GM23338 (cell line): ENCODE measurements at regions not wholly inside any gene's neighbourhood (a gene's known extent, or its start where the extent isn't known, plus 50 kb on each side); places are given as distances from the start of the nearest gene placed in this dataset.

ENCODE experiments used
- ATAC-seq: fragments of 200-7000 bp; cut with Tn5 transposase; 3 replicates; pipeline ENCODE4 v1.9.1; 2020
- DNase-seq: peaks from one replicate; pipeline ENCODE4 v3.0.0-alpha.2; 2015; ENCODE audit warnings: low spot score
- H2AFZ ChIP-seq: fragments of 200-600 bp; sonication (generic); 2 replicates; pipeline ENCODE4 v1.8.0; 2016; ENCODE audit warnings: antibody characterized with exemption, mild to moderate bottlenecking, moderate library complexity
- H3F3A ChIP-seq: fragments of 200-600 bp; sonication (generic); replicated peaks from 2 replicates; pipeline ENCODE4 v1.8.0; 2017; ENCODE audit warnings: antibody characterized with exemption, mixed run types, low read depth
- H3K27ac ChIP-seq: fragments of 200-600 bp; sonication (generic); 2 replicates; pipeline ENCODE4 v1.6.1; 2016; ENCODE audit warnings: low read depth
- H3K27me3 ChIP-seq: fragments of 200-600 bp; sonication (generic); 2 replicates; pipeline ENCODE4 v1.8.0; 2016; ENCODE audit warnings: mild to moderate bottlenecking, mixed run types, moderate library complexity; ENCODE audit not compliant: insufficient read depth
- H3K36me3 ChIP-seq: fragments of 200-600 bp; sonication (generic); 2 replicates; pipeline ENCODE4 v1.8.0; 2016; ENCODE audit warnings: mild to moderate bottlenecking; ENCODE audit not compliant: insufficient read depth
- H3K4me1 ChIP-seq: fragments of 200-600 bp; sonication (generic); 2 replicates; pipeline ENCODE4 v1.8.0; 2016; ENCODE audit warnings: mild to moderate bottlenecking, moderate library complexity; ENCODE audit not compliant: insufficient read depth
- H3K4me2 ChIP-seq: fragments of 200-600 bp; sonication (generic); 2 replicates; pipeline ENCODE4 v1.7.1; 2017; ENCODE audit warnings: mixed run types
- H3K4me3 ChIP-seq: fragments of 200-600 bp; sonication (generic); 2 replicates; pipeline ENCODE4 v1.6.1; 2016; ENCODE audit warnings: mixed run types
- H3K79me2 ChIP-seq: fragments of 200-600 bp; sonication (generic); replicated peaks from 2 replicates; pipeline ENCODE4 v1.8.0; 2017; ENCODE audit warnings: mild to moderate bottlenecking; ENCODE audit not compliant: insufficient read depth
- H3K9me2 ChIP-seq: fragments of 200-600 bp; sonication (generic); 2 replicates; pipeline ENCODE4 v1.8.0; 2017; ENCODE audit not compliant: insufficient read depth
- H4K20me1 ChIP-seq: fragments of 200-600 bp; sonication (generic); replicated peaks from 2 replicates; pipeline ENCODE4 v1.8.0; 2017; ENCODE audit warnings: mild to moderate bottlenecking; ENCODE audit not compliant: insufficient read depth
- H3K27ac Mint-ChIP-seq: 2 replicates; pipeline ENCODE4 v1.8.0; 2020; ENCODE audit warnings: inconsistent platforms, mild to moderate bottlenecking, moderate library complexity, mixed read lengths
- H3K27me3 Mint-ChIP-seq: 3 replicates; pipeline ENCODE4 v1.8.0; 2022; ENCODE audit warnings: low read depth, mild to moderate bottlenecking, moderate library complexity, mixed read lengths, inconsistent platforms; ENCODE audit not compliant: insufficient read depth, poor library complexity
- H3K36me3 Mint-ChIP-seq: 3 replicates; pipeline ENCODE4 v1.8.0; 2021; ENCODE audit warnings: low read depth, mild to moderate bottlenecking, inconsistent platforms, moderate library complexity, mixed read lengths
- H3K4me1 Mint-ChIP-seq: 3 replicates; pipeline ENCODE4 v1.8.0; 2020; ENCODE audit warnings: mild to moderate bottlenecking, inconsistent platforms, mixed read lengths
- H3K4me3 Mint-ChIP-seq: 3 replicates; pipeline ENCODE4 v1.8.0; 2021; ENCODE audit warnings: moderate library complexity, mild to moderate bottlenecking, inconsistent platforms, mixed read lengths
- H3K9me3 Mint-ChIP-seq: 3 replicates; pipeline ENCODE4 v1.8.0; 2020; ENCODE audit warnings: moderate library complexity, mild to moderate bottlenecking, inconsistent platforms, mixed read lengths
- CREB1 ChIP-seq: fragments of 250-450 bp; sonication (Bioruptor Pico); IDR thresholded peaks from 2 replicates; pipeline ENCODE4 v1.5.0; 2020; ENCODE audit warnings: low read depth, mild to moderate bottlenecking, moderate library complexity
- EZH2 ChIP-seq: fragments of 200-600 bp; sonication (generic); IDR thresholded peaks from one replicate; pipeline ENCODE4 v1.8.0; 2017; ENCODE audit warnings: antibody characterized with exemption, mild to moderate bottlenecking, low read depth; ENCODE audit not compliant: unreplicated experiment
- EZH2phosphoT487 ChIP-seq: fragments of 200-600 bp; sonication (generic); IDR thresholded peaks from one replicate; pipeline ENCODE4 v1.8.1; 2018; ENCODE audit warnings: antibody characterized with exemption; ENCODE audit not compliant: unreplicated experiment
- JUNB ChIP-seq: IDR thresholded peaks from one replicate; pipeline ENCODE4 v1.6.1; 2016; ENCODE audit warnings: antibody characterized with exemption; ENCODE audit not compliant: unreplicated experiment
- NANOG ChIP-seq: IDR thresholded peaks from 2 replicates; pipeline ENCODE4 v1.6.1; 2016; ENCODE audit warnings: antibody characterized with exemption, borderline replicate concordance
- POLR2AphosphoS5 ChIP-seq: IDR thresholded peaks from 2 replicates; pipeline ENCODE4 v1.6.1; 2016; ENCODE audit warnings: antibody characterized with exemption, low read depth
- STAT1 ChIP-seq: IDR thresholded peaks from one replicate; pipeline ENCODE4 v1.6.1; 2016; ENCODE audit warnings: antibody characterized with exemption; ENCODE audit not compliant: unreplicated experiment
- ZNF114 ChIP-seq: fragments of 250-450 bp; sonication (Bioruptor Pico); IDR thresholded peaks from 2 replicates; pipeline ENCODE4 v1.5.0; 2020; ENCODE audit warnings: mild to moderate bottlenecking, moderate library complexity
- ZNF331 ChIP-seq: fragments of 250-450 bp; sonication (Bioruptor Pico); IDR thresholded peaks from 2 replicates; pipeline ENCODE4 v1.5.0; 2020; ENCODE audit warnings: low read depth, mild to moderate bottlenecking, moderate library complexity
- TF ChIP-seq, protein P1 (sequence below): fragments of 250-450 bp; sonication (Bioruptor Pico); IDR thresholded peaks from 2 replicates; pipeline ENCODE4 v1.5.0; 2020; ENCODE audit warnings: mild to moderate bottlenecking, moderate library complexity
- TF ChIP-seq, protein P2 (sequence below): IDR thresholded peaks from 2 replicates; pipeline ENCODE4 v1.6.1; 2016; ENCODE audit warnings: antibody characterized with exemption
- TF ChIP-seq, protein P3 (sequence below), 2 experiments: fragments of 200-600 bp in 1 of 2; sonication (generic) in 1 of 2; conservative IDR thresholded peaks; 2 replicates each; pipeline versions ENCODE4 v1.5.1 to v1.6.1; 2016 to 2017; ENCODE audit warnings: antibody characterized with exemption in 2 of 2, low read depth in 2 of 2, mild to moderate bottlenecking in 2 of 2, moderate library complexity in 1 of 2
- TF ChIP-seq, protein P4 (sequence below): IDR thresholded peaks from one replicate; pipeline ENCODE4 v1.6.1; 2018; ENCODE audit warnings: antibody characterized with exemption; ENCODE audit not compliant: unreplicated experiment

DNA sequence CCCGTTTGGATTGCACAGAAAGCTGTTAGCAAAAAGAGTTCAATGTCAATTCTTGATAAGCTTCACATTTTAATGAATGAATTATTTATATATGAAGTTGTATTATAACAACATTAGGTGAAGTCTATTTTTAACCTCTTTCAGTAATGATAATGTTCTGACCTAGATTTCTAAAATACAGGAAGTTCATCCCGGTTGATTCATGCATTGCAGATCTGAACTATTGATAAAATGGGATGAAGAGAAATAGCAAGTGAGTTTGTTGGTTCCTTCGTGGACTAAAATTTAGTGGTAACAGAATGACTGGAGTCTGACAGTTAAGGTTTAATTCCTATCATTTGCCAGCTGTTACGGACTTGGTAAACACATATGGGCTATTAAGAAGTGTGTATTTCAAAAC is 180.5 kb downstream of the PCSK1 start:
- no peak for ATAC-seq
- Histone ChIP-seq H3K9me2 (no peaks in the 10 kb centered on the region), H3K4me2 (no peak overlapping the region), H3F3A (no peaks in the 10 kb centered on the region), H4K20me1 (no peaks in the 10 kb centered on the region), H3K36me3 (no peaks in the 10 kb centered on the region), H3K4me3 (no peak overlapping the region), H3K27ac (no peak overlapping the region), H3K4me1 (no peaks in the 10 kb centered on the region), H3K27me3 (no peaks in the 10 kb centered on the region), H2AFZ (no peak overlapping the region), H3K79me2 (no peaks in the 10 kb centered on the region)
- Mint-ChIP-seq H3K9me3 (no peaks in the 10 kb centered on the region), H3K4me1 (peaks cover 2% of the 10 kb centered on the region; the same call in 1 of the 3 replicates), H3K4me3 (no peak overlapping the region), H3K27ac (no peak overlapping the region; the same call in 1 of the 2 replicates), H3K27me3 (no peaks in the 10 kb centered on the region), H3K36me3 (no peaks in the 10 kb centered on the region)
- TF ChIP-seq NANOG, result no peak
- TF ChIP-seq, protein P1, sequence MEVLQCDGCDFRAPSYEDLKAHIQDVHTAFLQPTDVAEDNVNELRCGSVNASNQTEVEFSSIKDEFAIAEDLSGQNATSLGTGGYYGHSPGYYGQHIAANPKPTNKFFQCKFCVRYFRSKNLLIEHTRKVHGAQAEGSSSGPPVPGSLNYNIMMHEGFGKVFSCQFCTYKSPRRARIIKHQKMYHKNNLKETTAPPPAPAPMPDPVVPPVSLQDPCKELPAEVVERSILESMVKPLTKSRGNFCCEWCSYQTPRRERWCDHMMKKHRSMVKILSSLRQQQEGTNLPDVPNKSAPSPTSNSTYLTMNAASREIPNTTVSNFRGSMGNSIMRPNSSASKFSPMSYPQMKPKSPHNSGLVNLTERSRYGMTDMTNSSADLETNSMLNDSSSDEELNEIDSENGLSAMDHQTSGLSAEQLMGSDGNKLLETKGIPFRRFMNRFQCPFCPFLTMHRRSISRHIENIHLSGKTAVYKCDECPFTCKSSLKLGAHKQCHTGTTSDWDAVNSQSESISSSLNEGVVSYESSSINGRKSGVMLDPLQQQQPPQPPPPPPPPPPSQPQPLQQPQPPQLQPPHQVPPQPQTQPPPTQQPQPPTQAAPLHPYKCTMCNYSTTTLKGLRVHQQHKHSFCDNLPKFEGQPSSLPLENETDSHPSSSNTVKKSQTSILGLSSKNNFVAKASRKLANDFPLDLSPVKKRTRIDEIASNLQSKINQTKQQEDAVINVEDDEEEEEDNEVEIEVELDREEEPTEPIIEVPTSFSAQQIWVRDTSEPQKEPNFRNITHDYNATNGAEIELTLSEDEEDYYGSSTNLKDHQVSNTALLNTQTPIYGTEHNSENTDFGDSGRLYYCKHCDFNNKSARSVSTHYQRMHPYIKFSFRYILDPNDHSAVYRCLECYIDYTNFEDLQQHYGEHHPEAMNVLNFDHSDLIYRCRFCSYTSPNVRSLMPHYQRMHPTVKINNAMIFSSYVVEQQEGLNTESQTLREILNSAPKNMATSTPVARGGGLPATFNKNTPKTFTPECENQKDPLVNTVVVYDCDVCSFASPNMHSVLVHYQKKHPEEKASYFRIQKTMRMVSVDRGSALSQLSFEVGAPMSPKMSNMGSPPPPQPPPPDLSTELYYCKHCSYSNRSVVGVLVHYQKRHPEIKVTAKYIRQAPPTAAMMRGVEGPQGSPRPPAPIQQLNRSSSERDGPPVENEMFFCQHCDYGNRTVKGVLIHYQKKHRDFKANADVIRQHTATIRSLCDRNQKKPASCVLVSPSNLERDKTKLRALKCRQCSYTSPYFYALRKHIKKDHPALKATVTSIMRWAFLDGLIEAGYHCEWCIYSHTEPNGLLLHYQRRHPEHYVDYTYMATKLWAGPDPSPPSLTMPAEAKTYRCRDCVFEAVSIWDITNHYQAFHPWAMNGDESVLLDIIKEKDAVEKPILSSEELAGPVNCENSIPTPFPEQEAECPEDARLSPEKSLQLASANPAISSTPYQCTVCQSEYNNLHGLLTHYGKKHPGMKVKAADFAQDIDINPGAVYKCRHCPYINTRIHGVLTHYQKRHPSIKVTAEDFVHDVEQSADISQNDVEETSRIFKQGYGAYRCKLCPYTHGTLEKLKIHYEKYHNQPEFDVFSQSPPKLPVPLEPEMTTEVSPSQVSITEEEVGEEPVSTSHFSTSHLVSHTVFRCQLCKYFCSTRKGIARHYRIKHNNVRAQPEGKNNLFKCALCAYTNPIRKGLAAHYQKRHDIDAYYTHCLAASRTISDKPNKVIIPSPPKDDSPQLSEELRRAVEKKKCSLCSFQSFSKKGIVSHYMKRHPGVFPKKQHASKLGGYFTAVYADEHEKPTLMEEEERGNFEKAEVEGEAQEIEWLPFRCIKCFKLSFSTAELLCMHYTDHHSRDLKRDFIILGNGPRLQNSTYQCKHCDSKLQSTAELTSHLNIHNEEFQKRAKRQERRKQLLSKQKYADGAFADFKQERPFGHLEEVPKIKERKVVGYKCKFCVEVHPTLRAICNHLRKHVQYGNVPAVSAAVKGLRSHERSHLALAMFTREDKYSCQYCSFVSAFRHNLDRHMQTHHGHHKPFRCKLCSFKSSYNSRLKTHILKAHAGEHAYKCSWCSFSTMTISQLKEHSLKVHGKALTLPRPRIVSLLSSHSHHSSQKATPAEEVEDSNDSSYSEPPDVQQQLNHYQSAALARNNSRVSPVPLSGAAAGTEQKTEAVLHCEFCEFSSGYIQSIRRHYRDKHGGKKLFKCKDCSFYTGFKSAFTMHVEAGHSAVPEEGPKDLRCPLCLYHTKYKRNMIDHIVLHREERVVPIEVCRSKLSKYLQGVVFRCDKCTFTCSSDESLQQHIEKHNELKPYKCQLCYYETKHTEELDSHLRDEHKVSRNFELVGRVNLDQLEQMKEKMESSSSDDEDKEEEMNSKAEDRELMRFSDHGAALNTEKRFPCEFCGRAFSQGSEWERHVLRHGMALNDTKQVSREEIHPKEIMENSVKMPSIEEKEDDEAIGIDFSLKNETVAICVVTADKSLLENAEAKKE, result no peak
- TF ChIP-seq, protein P2, sequence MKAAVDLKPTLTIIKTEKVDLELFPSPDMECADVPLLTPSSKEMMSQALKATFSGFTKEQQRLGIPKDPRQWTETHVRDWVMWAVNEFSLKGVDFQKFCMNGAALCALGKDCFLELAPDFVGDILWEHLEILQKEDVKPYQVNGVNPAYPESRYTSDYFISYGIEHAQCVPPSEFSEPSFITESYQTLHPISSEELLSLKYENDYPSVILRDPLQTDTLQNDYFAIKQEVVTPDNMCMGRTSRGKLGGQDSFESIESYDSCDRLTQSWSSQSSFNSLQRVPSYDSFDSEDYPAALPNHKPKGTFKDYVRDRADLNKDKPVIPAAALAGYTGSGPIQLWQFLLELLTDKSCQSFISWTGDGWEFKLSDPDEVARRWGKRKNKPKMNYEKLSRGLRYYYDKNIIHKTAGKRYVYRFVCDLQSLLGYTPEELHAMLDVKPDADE, result no peak
- TF ChIP-seq POLR2AphosphoS5, result no peak
- TF ChIP-seq, protein P3, sequence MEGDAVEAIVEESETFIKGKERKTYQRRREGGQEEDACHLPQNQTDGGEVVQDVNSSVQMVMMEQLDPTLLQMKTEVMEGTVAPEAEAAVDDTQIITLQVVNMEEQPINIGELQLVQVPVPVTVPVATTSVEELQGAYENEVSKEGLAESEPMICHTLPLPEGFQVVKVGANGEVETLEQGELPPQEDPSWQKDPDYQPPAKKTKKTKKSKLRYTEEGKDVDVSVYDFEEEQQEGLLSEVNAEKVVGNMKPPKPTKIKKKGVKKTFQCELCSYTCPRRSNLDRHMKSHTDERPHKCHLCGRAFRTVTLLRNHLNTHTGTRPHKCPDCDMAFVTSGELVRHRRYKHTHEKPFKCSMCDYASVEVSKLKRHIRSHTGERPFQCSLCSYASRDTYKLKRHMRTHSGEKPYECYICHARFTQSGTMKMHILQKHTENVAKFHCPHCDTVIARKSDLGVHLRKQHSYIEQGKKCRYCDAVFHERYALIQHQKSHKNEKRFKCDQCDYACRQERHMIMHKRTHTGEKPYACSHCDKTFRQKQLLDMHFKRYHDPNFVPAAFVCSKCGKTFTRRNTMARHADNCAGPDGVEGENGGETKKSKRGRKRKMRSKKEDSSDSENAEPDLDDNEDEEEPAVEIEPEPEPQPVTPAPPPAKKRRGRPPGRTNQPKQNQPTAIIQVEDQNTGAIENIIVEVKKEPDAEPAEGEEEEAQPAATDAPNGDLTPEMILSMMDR (conservative IDR thresholded peaks at IDR 0.05; ENCODE audit: low read depth in 2 of 2), result no peak
- TF ChIP-seq JUNB, result no peak
- no peak for TF ChIP-seq STAT1
- TF ChIP-seq, protein P4, sequence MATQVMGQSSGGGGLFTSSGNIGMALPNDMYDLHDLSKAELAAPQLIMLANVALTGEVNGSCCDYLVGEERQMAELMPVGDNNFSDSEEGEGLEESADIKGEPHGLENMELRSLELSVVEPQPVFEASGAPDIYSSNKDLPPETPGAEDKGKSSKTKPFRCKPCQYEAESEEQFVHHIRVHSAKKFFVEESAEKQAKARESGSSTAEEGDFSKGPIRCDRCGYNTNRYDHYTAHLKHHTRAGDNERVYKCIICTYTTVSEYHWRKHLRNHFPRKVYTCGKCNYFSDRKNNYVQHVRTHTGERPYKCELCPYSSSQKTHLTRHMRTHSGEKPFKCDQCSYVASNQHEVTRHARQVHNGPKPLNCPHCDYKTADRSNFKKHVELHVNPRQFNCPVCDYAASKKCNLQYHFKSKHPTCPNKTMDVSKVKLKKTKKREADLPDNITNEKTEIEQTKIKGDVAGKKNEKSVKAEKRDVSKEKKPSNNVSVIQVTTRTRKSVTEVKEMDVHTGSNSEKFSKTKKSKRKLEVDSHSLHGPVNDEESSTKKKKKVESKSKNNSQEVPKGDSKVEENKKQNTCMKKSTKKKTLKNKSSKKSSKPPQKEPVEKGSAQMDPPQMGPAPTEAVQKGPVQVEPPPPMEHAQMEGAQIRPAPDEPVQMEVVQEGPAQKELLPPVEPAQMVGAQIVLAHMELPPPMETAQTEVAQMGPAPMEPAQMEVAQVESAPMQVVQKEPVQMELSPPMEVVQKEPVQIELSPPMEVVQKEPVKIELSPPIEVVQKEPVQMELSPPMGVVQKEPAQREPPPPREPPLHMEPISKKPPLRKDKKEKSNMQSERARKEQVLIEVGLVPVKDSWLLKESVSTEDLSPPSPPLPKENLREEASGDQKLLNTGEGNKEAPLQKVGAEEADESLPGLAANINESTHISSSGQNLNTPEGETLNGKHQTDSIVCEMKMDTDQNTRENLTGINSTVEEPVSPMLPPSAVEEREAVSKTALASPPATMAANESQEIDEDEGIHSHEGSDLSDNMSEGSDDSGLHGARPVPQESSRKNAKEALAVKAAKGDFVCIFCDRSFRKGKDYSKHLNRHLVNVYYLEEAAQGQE, result no peak
- no peak for TF ChIP-seq EZH2phosphoT487
- TF ChIP-seq ZNF331 (CRISPR knock-in tag), result no peak
- TF ChIP-seq EZH2, result no peak
- TF ChIP-seq CREB1 (CRISPR knock-in tag), result no peak
- no peak for TF ChIP-seq ZNF114 (CRISPR knock-in tag)
- no peak for DNase-seq
